ENCODE measurements at regions not wholly inside any gene's neighbourhood (a gene's known extent, or its start where the extent isn't known, plus 50 kb on each side); places are given as distances from the start of the nearest gene placed in this dataset.
"Not testable (repeated sequence)": the region's sequence is repeated elsewhere in the genome, so short reads cannot be mapped to it uniquely, and the experiment has no call there.

- DNase-seq (ENCODE audit: low read depth): no peak
Observed at GRCh38 chr5:98503616-98504015, 269.8 kb upstream of the RGMB start.

- no peak for DNase-seq (ENCODE audit: low read depth)
Observed at GRCh38 chr5:98504505-98504904, 269.0 kb upstream of the RGMB start.

GRCh38 chr5:98510143-98510985 lies 263.1 kb upstream of the RGMB start:
- no peak for DNase-seq (ENCODE audit: low read depth)

GRCh38 chr5:98513380-98513779 lies 260.1 kb upstream of the RGMB start:
- DNase-seq (ENCODE audit: low read depth): no peak

- DNase-seq (ENCODE audit: low read depth): no peak
Observed at GRCh38 chr5:98514215-98514614, 259.2 kb upstream of the RGMB start.

GRCh38 chr5:98516701-98517100 lies 256.8 kb upstream of the RGMB start:
- no peak for DNase-seq (ENCODE audit: low read depth)

- DNase-seq (ENCODE audit: low read depth): no peak
Observed at GRCh38 chr5:98517560-98518366, 255.7 kb upstream of the RGMB start.

- no peak for DNase-seq (ENCODE audit: low read depth)
Observed at GRCh38 chr5:98518754-98519153, 254.7 kb upstream of the RGMB start.

- no peak for DNase-seq (ENCODE audit: low read depth)
Observed at GRCh38 chr5:98519571-98519970, 253.9 kb upstream of the RGMB start.

GRCh38 chr5:98521821-98522220 lies 251.6 kb upstream of the RGMB start:
- DNase-seq (ENCODE audit: low read depth): no peak

- no peak for DNase-seq (ENCODE audit: low read depth)
Observed at GRCh38 chr5:98524773-98525172, 248.7 kb upstream of the RGMB start.

- no peak for DNase-seq (ENCODE audit: low read depth)
Observed at GRCh38 chr5:98527846-98528245, 245.6 kb upstream of the RGMB start.

GRCh38 chr5:98529321-98529720 lies 244.1 kb upstream of the RGMB start:
- DNase-seq (ENCODE audit: low read depth): no peak

- no peak for DNase-seq (ENCODE audit: low read depth)
Observed at GRCh38 chr5:98530224-98530623, 243.2 kb upstream of the RGMB start.

GRCh38 chr5:98535901-98536300 lies 237.6 kb upstream of the RGMB start:
- DNase-seq (ENCODE audit: low read depth): no peak

GRCh38 chr5:98540056-98540455 lies 233.4 kb upstream of the RGMB start:
- no peak for DNase-seq (ENCODE audit: low read depth)

GRCh38 chr5:98541641-98542040 lies 231.8 kb upstream of the RGMB start:
- no peak for DNase-seq (ENCODE audit: low read depth)

- DNase-seq (ENCODE audit: low read depth): no peak
Observed at GRCh38 chr5:98543490-98543889, 230.0 kb upstream of the RGMB start.

GRCh38 chr5:98546924-98547323 lies 226.5 kb upstream of the RGMB start:
- DNase-seq (ENCODE audit: low read depth): not testable (repeated sequence)

GRCh38 chr5:98556712-98557111 lies 216.8 kb upstream of the RGMB start:
- no peak for DNase-seq (ENCODE audit: low read depth)

GRCh38 chr5:98557916-98558315 lies 215.5 kb upstream of the RGMB start:
- no peak for DNase-seq (ENCODE audit: low read depth)

- no peak for DNase-seq (ENCODE audit: low read depth)
Observed at GRCh38 chr5:98563885-98564653, 209.4 kb upstream of the RGMB start.

GRCh38 chr5:98564836-98565235 lies 208.6 kb upstream of the RGMB start:
- DNase-seq (ENCODE audit: low read depth): no peak

All from CMK (cell line).